ENCODE measurements at regions not wholly inside any gene's neighbourhood (a gene's known extent, or its start where the extent isn't known, plus 50 kb on each side); places are given as distances from the start of the nearest gene placed in this dataset.

- Mint-ChIP-seq H3K27ac (ENCODE audit: unreplicated experiment) (no peak overlapping the region), H3K9me3 (no peaks in the 10 kb centered on the region)
- no peak for TF ChIP-seq CTCF (conservative IDR thresholded peaks at IDR 0.05)
Measured at GRCh38 chr13:22770891-22771290, 409.9 kb upstream of the SGCG start.

DNA sequence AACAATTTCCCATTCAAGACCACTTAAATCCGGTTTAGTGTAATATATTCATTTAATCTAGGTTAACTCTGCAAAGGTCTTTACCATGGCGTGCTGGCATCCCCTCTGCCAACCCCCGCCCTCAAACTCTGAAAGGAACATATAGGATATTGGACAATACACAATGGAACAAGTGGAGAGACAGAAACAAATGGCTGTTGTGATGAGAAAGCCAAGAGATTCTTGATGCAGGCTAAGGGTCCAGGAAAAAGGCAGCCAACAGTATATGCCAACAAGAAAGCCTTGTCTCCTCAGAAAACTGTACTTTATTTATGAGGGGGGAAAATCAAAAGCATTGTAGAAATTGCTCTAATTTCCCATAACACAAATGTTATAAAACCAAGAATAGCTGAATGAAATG, 407.3 kb upstream of the SGCG start:
- H3K4me3 Mint-ChIP-seq: peak overlapping the region; percentile 43
- no peaks in the 10 kb centered on the region for H3K36me3 Mint-ChIP-seq (ENCODE audit: low read depth)
- H3K27me3 Mint-ChIP-seq (ENCODE audit: low read depth): no peaks in the 10 kb centered on the region
- H3K9me3 Mint-ChIP-seq: no peaks in the 10 kb centered on the region
- peak overlapping the region; percentile 45 for H3K27ac Mint-ChIP-seq (ENCODE audit: unreplicated experiment)
- no peak for TF ChIP-seq CTCF (conservative IDR thresholded peaks at IDR 0.05)
- peaks cover 40% of the 10 kb centered on the region for H3K4me1 Mint-ChIP-seq
- peak; percentile 6 for DNase-seq (ENCODE audit: low read depth, low spot score)

More at GRCh38 chr13:22770891-22771290, 409.9 kb upstream of the SGCG start:
- Mint-ChIP-seq H3K4me1 (peaks cover 29% of the 10 kb centered on the region), H3K36me3 (ENCODE audit: low read depth) (no peaks in the 10 kb centered on the region), H3K27me3 (ENCODE audit: low read depth) (no peaks in the 10 kb centered on the region), H3K4me3 (no peak overlapping the region)
- DNase-seq (ENCODE audit: low read depth, low spot score): no peak

DNA sequence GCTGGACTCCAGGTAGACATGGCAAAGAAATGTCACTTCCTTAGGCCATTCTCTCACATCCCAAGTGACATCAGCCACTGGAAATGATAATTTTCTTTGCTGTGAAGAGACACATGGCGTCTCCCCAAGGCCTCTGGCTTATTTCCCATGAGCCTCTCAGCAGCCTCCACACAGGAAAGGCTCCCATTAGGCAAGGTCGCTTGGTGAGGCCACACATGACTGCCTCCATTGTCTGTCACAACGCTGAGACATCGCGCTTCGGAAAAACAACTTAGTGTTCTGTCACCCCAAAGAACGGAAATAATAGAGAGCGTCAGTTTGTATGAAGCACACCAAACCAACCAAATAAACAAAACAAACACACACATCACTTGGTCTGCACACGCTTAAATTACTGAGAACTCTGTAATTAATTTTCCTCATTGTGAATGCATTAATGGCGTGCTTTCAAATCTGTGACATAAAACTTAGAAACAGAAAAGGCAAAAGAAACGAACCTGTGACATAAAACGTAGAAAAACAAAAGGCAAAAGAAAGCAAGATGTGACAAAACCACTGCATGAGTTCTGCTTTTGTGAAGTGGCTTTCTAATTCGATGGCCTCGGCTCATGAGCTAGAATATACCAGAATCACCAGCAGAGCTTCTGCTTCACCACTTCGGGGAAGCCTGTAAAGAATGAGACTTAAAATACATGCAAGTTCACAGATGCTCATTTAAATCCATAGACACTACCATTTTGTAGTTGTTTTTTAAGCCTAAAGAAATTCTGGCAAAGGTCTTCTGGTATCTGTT, 404.2 kb upstream of the SGCG start:
- Mint-ChIP-seq H3K4me3 (no peak overlapping the region), H3K27ac (ENCODE audit: unreplicated experiment) (no peak overlapping the region), H3K36me3 (ENCODE audit: low read depth) (no peaks in the 10 kb centered on the region), H3K27me3 (ENCODE audit: low read depth) (no peaks in the 10 kb centered on the region), H3K4me1 (peaks cover 40% of the 10 kb centered on the region), H3K9me3 (peaks cover 4% of the 10 kb centered on the region)
- TF ChIP-seq CTCF (conservative IDR thresholded peaks at IDR 0.05): no peak
- no peak for DNase-seq (ENCODE audit: low read depth, low spot score)

- Mint-ChIP-seq H3K4me1 (peaks cover 43% of the 10 kb centered on the region), H3K4me3 (no peak overlapping the region), H3K36me3 (ENCODE audit: low read depth) (no peaks in the 10 kb centered on the region), H3K27ac (ENCODE audit: unreplicated experiment) (no peak overlapping the region), H3K27me3 (ENCODE audit: low read depth) (no peaks in the 10 kb centered on the region), H3K9me3 (peaks cover 8% of the 10 kb centered on the region)
- TF ChIP-seq CTCF (conservative IDR thresholded peaks at IDR 0.05): no peak
- DNase-seq (ENCODE audit: low read depth, low spot score): no peak
Measured at GRCh38 chr13:22777207-22777606, 403.6 kb upstream of the SGCG start.

- TF ChIP-seq CTCF (conservative IDR thresholded peaks at IDR 0.05): no peak
- Mint-ChIP-seq H3K36me3 (ENCODE audit: low read depth) (no peaks in the 10 kb centered on the region), H3K4me1 (peaks cover 31% of the 10 kb centered on the region), H3K4me3 (peak overlapping the region; percentile 0), H3K27ac (ENCODE audit: unreplicated experiment) (peak overlapping the region; percentile 45), H3K9me3 (no peaks in the 10 kb centered on the region), H3K27me3 (ENCODE audit: low read depth) (no peaks in the 10 kb centered on the region)
- DNase-seq (ENCODE audit: low read depth, low spot score): no peak
Measured at GRCh38 chr13:22789027-22789593, 391.7 kb upstream of the SGCG start.
